Smooth muscle cell (in vitro differentiated cells): ENCODE measurements at regions not wholly inside any gene's neighbourhood (a gene's known extent, or its start where the extent isn't known, plus 50 kb on each side); places are given as distances from the start of the nearest gene placed in this dataset.

Source experiments
- DNase-seq: peaks from one replicate; lab custom pipeline; 2025; ENCODE audit not compliant: unreplicated experiment; lab: John Stamatoyannopoulos, UW
- H2AFZ ChIP-seq: fragments of 200-600 bp; sonication (generic); 2 replicates; pipeline ENCODE4 v1.6.0; 2016; ENCODE audit warnings: antibody characterized with exemption, low read depth, mild to moderate bottlenecking
- H3F3A ChIP-seq: fragments of 200-600 bp; sonication (generic); 2 replicates; pipeline ENCODE4 v1.6.0; 2017; ENCODE audit warnings: antibody characterized with exemption, low read depth
- H3K27ac ChIP-seq: fragments of 200-600 bp; sonication (generic); 2 replicates; pipeline ENCODE4 v1.5.1; 2016; ENCODE audit warnings: low read depth, mild to moderate bottlenecking
- H3K27me3 ChIP-seq: fragments of 200-600 bp; sonication (generic); 2 replicates; pipeline ENCODE4 v1.6.1; 2016; ENCODE audit warnings: low read depth, mild to moderate bottlenecking
- H3K36me3 ChIP-seq: fragments of 200-600 bp; sonication (generic); 2 replicates; pipeline ENCODE4 v1.5.1; 2016; ENCODE audit warnings: low read depth
- H3K4me1 ChIP-seq: fragments of 200-600 bp; sonication (generic); 2 replicates; pipeline ENCODE4 v1.5.1; 2016; ENCODE audit warnings: low read depth
- H3K4me2 ChIP-seq: fragments of 200-600 bp; sonication (generic); 2 replicates; pipeline ENCODE4 v1.6.0; 2016; ENCODE audit warnings: mild to moderate bottlenecking
- H3K4me3 ChIP-seq: fragments of 200-600 bp; sonication (generic); 2 replicates; pipeline ENCODE4 v1.5.1; 2016; ENCODE audit warnings: mild to moderate bottlenecking
- H3K79me2 ChIP-seq: fragments of 200-600 bp; sonication (generic); 2 replicates; pipeline ENCODE4 v1.6.0; 2016; ENCODE audit warnings: low read depth, mild to moderate bottlenecking
- H3K9ac ChIP-seq: fragments of 200-600 bp; sonication (generic); 2 replicates; pipeline ENCODE4 v1.6.0; 2016; ENCODE audit warnings: low read depth
- H3K9me3 ChIP-seq: fragments of 200-600 bp; sonication (generic); replicated peaks from 2 replicates; pipeline ENCODE4 v1.5.1; 2016; ENCODE audit warnings: low read depth
- H4K20me1 ChIP-seq: fragments of 200-600 bp; sonication (generic); 2 replicates; pipeline ENCODE4 v1.6.0; 2016; ENCODE audit warnings: low read depth
- WGBS: methylation state at CpG from one replicate; pipeline ENCODE4 v1.1.7; 2016; ENCODE audit warnings: low lambda C conversion rate; 5-methylcytosine and 5-hydroxymethylcytosine counted together
- TF ChIP-seq, protein P1 (sequence below): fragments of 200-600 bp; sonication (generic); IDR thresholded peaks from 2 replicates; pipeline ENCODE4 v1.5.1; 2017; ENCODE audit warnings: borderline replicate concordance, mild to moderate bottlenecking, antibody characterized with exemption; ENCODE audit not compliant: insufficient read depth, poor library complexity, severe bottlenecking

DNA sequence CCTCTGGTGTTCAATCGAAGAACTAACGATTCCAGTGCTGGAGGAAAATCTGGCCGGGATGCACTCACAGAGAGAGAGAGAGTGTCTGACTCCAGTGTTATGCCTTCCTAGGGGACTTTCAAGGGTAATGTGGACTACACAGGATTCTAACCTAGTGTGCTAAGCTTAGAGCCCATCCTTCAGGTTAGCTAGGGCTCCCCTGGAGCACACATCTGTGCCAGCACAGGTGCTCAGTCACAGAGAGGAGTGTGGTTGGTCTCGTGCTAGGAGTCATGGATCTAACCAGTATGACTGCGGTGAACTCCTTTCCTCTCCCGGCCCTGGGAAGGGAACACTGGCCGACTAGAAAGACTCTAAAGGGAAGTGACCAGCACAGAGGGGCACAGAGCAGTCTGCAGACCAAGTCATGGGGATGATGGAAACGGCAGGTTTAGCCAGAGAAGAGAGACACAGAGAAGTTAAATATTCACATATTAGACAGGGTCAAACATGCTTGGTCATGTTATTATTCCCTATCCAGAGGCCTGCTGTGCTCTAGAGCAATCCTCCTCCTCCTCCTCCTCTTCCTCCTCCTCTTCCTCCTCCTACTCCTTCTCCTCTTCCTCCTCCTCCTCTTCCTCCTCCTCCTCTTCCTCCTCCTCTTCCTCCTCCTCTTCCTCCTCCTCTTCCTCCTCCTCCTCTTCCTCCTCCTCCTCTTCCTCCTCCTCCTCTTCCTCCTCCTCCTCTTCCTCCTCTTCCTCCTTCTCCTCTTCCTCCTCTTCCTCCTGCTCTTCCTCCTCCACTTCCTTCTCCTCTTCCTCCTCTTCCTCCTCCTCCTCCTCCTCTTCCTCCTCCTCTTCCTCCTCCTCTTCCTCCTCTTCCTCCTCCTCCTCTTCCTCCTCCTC lies 280.3 kb downstream of the XXYLT1 start:
- H3K4me3 ChIP-seq = no peak overlapping the region
- H3F3A ChIP-seq = no peaks in the 10 kb centered on the region
- no peaks in the 10 kb centered on the region for H3K27me3 ChIP-seq
- no peaks in the 10 kb centered on the region for H3K79me2 ChIP-seq
- H2AFZ ChIP-seq = no peak overlapping the region
- no peaks in the 10 kb centered on the region for H3K36me3 ChIP-seq
- H3K4me2 ChIP-seq = no peak overlapping the region
- WGBS = 96% methylated on average over 8 of the region's 8 CpGs
- no peak overlapping the region for H3K27ac ChIP-seq
- no peak overlapping the region for H3K9ac ChIP-seq
- no peaks in the 10 kb centered on the region for H3K9me3 ChIP-seq
- no peaks in the 10 kb centered on the region for H4K20me1 ChIP-seq
- TF ChIP-seq, protein P1, sequence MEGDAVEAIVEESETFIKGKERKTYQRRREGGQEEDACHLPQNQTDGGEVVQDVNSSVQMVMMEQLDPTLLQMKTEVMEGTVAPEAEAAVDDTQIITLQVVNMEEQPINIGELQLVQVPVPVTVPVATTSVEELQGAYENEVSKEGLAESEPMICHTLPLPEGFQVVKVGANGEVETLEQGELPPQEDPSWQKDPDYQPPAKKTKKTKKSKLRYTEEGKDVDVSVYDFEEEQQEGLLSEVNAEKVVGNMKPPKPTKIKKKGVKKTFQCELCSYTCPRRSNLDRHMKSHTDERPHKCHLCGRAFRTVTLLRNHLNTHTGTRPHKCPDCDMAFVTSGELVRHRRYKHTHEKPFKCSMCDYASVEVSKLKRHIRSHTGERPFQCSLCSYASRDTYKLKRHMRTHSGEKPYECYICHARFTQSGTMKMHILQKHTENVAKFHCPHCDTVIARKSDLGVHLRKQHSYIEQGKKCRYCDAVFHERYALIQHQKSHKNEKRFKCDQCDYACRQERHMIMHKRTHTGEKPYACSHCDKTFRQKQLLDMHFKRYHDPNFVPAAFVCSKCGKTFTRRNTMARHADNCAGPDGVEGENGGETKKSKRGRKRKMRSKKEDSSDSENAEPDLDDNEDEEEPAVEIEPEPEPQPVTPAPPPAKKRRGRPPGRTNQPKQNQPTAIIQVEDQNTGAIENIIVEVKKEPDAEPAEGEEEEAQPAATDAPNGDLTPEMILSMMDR = no peak
- H3K4me1 ChIP-seq = no peaks in the 10 kb centered on the region
- no peak for DNase-seq

DNA sequence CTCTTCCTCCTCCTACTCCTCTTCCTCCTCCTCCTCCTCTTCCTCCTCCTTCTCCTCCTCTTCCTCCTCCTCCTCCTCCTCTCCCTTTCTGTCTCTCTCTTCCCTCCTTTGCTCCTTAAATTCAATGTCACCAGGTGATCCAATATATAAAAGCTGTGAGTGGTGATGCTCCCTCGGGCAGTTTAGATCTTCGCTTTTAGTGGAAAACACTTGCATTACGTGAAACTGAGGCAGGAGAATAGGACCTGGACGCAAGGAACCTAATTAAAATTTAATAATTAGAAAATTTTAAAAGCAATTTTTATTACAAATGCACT lies 279.7 kb downstream of the XXYLT1 start:
- no peak overlapping the region for H3K9ac ChIP-seq
- no peaks in the 10 kb centered on the region for H4K20me1 ChIP-seq
- no peaks in the 10 kb centered on the region for H3K79me2 ChIP-seq
- no peaks in the 10 kb centered on the region for H3K9me3 ChIP-seq
- TF ChIP-seq, protein P1 = no peak
- WGBS = 69% methylated on average over 4 of the region's 4 CpGs
- no peak overlapping the region for H3K4me3 ChIP-seq
- H3K27ac ChIP-seq = no peak overlapping the region
- H2AFZ ChIP-seq = no peak overlapping the region
- no peaks in the 10 kb centered on the region for H3F3A ChIP-seq
- H3K27me3 ChIP-seq = no peaks in the 10 kb centered on the region
- H3K36me3 ChIP-seq = no peaks in the 10 kb centered on the region
- no peak for DNase-seq
- H3K4me1 ChIP-seq = no peaks in the 10 kb centered on the region
- H3K4me2 ChIP-seq = no peak overlapping the region

DNA sequence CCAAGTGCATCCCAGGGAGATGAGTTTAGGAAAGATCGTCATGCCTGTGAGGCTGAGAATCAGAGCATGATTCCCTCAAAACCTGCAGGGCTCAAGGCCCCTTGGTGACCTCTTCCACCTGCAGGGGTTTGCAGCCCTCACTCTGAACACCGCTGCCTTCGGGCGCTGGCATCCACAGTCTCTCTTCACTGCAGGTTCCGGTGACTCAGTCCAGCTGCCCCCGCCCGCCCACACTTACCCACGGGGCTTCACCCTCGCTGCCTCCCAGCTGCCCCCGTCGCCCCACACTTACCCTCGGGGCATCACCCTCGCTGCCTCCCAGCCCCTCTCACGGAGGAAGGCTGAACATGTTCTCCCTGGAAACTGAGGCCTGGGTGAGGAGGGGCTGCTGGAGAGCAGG lies 277.1 kb downstream of the XXYLT1 start:
- Histone ChIP-seq H3K27me3 (no peaks in the 10 kb centered on the region), H3K79me2 (no peaks in the 10 kb centered on the region), H3K4me1 (no peaks in the 10 kb centered on the region), H3K36me3 (no peaks in the 10 kb centered on the region), H3K4me3 (no peak overlapping the region), H2AFZ (no peak overlapping the region), H3K9ac (no peak overlapping the region), H4K20me1 (no peaks in the 10 kb centered on the region), H3F3A (no peaks in the 10 kb centered on the region), H3K9me3 (no peaks in the 10 kb centered on the region), H3K27ac (no peak overlapping the region), H3K4me2 (no peak overlapping the region)
- 89% methylated on average over 14 of the region's 14 CpGs for WGBS
- TF ChIP-seq, protein P1 = no peak
- no peak for DNase-seq

DNA sequence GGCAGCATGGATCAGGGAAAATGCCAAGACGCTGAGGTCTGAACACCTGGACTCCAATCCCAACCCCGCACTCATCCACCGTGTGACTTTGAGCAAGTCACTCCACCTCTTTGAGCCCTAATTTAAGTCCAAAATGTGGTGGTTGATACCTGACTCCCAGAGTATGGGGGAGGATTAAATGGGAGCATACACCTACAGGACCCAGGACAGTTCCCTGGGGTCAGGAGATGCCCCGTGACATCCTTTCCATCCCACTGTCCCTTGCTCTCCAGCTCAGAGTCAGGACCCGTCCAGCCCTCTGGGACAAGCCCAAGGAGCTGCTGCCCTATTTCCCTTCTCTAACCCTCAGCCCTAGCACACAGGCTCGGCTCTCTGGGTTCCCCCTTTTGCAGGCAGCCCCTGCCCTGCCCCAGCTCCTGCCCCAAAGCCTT lies 276.4 kb downstream of the XXYLT1 start:
- Histone ChIP-seq H4K20me1 (no peaks in the 10 kb centered on the region), H3K4me3 (no peak overlapping the region), H3F3A (no peaks in the 10 kb centered on the region), H3K27me3 (no peaks in the 10 kb centered on the region), H3K9ac (no peak overlapping the region), H2AFZ (no peak overlapping the region), H3K4me2 (no peak overlapping the region), H3K4me1 (no peaks in the 10 kb centered on the region), H3K27ac (no peak overlapping the region), H3K36me3 (no peaks in the 10 kb centered on the region), H3K9me3 (no peaks in the 10 kb centered on the region), H3K79me2 (no peaks in the 10 kb centered on the region)
- TF ChIP-seq, protein P1 = no peak
- WGBS = 84% methylated on average over 6 of the region's 6 CpGs
- no peak for DNase-seq
